K562 (cell line): ENCODE measurements at regions not wholly inside any gene's neighbourhood (a gene's known extent, or its start where the extent isn't known, plus 50 kb on each side); places are given as distances from the start of the nearest gene placed in this dataset.

ENCODE experiments used
- ATAC-seq: fragments of 200-7000 bp; cut with Tn5 transposase; 3 replicates; pipeline ENCODE4 v1.9.1; 2020; ENCODE audit warnings: moderate library complexity
- BruUV-seq: library from RNA; stranded (reverse); fragments of 400-500 nt; replicated peaks from 2 replicates; lab custom pipeline; 2021; lab: Mats Ljungman, UMichigan
- CTCF ChIA-PET: fragments of 300-600 bp; formaldehyde crosslinking; extraction: SDS; loops from one replicate; lab custom pipeline; 2021; ENCODE audit warnings: low intra/inter-chr PET ratio; lab: Yijun Ruan, JAX
- POLR2A ChIA-PET: fragments of 300-600, 350-650 bp; sonication (Branson Sonifier 250); formaldehyde crosslinking; extraction: SDS; loops from one replicate; lab custom pipeline; 2021; ENCODE audit warnings: antibody characterized with exemption, inconsistent platforms; lab: Yijun Ruan, JAX
- DNase-seq, 4 experiments: peaks; one replicate each; pipeline versions ENCODE4 v3.0.0 to v3.0.0-alpha.2; 2011 to 2018; ENCODE audit warnings: low spot score in 3 of 4, mixed read lengths in 3 of 4; ENCODE audit errors: extremely low read depth in 1 of 4
- FAIRE-seq: peaks from 2 replicates; lab custom pipeline; 2011; peaks lifted over from hg19 to GRCh38; lab: Jason Lieb, UNC
- H2AFZ ChIP-seq: 2 replicates; pipeline ENCODE4 v1.6.0; 2011; ENCODE audit warnings: low read depth, low read length, control low read depth, inconsistent platforms
- H3K27ac ChIP-seq: fragments of 200-600 bp; 3 replicates; pipeline ENCODE4 v1.8.0; 2011; ENCODE audit warnings: low read depth, mild to moderate bottlenecking, control low read depth, inconsistent platforms, low read length, moderate library complexity, mixed read lengths; ENCODE audit errors: extremely low read depth
- H3K27me3 ChIP-seq, 2 experiments: fragments of 300-600 bp in 1 of 2; 2 replicates in 1 of 2; 3 replicates in 1 of 2; pipeline versions ENCODE4 v1.6.0 to v1.8.0; 2011; ENCODE audit warnings: inconsistent platforms in 2 of 2, low read length in 2 of 2, mild to moderate bottlenecking in 1 of 2, mixed read lengths in 1 of 2, moderate library complexity in 1 of 2; ENCODE audit not compliant: control insufficient read depth in 2 of 2, insufficient read depth in 2 of 2
- H3K36me3 ChIP-seq: fragments of 300-600 bp; 3 replicates; pipeline ENCODE4 v1.8.0; 2011; ENCODE audit warnings: mild to moderate bottlenecking, low read length, inconsistent platforms; ENCODE audit not compliant: control insufficient read depth, insufficient read depth
- H3K4me1 ChIP-seq, 2 experiments: fragments of 200-600 bp in 1 of 2; replicated peaks in 1 of 2; 2 replicates in 1 of 2; 3 replicates in 1 of 2; pipeline versions ENCODE4 v1.5.1 to v1.8.0; 2011; ENCODE audit warnings: inconsistent platforms in 2 of 2, low read length in 2 of 2, mild to moderate bottlenecking in 1 of 2, mixed read lengths in 1 of 2, moderate library complexity in 1 of 2; ENCODE audit not compliant: control insufficient read depth in 2 of 2, insufficient read depth in 2 of 2
- H3K4me2 ChIP-seq: 2 replicates; pipeline ENCODE4 v1.6.1; 2011; ENCODE audit warnings: low read length, control low read depth, inconsistent platforms, mixed read lengths; ENCODE audit not compliant: insufficient read depth
- H3K4me3 ChIP-seq: fragments of 200-600 bp; sonication (generic), shearing (Covaris generic); 2 replicates; pipeline ENCODE4 v1.5.1; 2016; ENCODE audit warnings: control low read depth, inconsistent platforms
- H3K79me2 ChIP-seq: fragments of 200-600 bp; 3 replicates; pipeline ENCODE4 v1.8.0; 2011; ENCODE audit warnings: low read length, inconsistent platforms; ENCODE audit not compliant: control insufficient read depth, insufficient read depth
- H3K9ac ChIP-seq, 2 experiments: 2 replicates each; pipeline versions ENCODE4 v1.6.0 to v1.6.1; 2011; ENCODE audit warnings: low read depth in 2 of 2, low read length in 2 of 2, control low read depth in 1 of 2, inconsistent platforms in 1 of 2, mild to moderate bottlenecking in 1 of 2, mixed read lengths in 1 of 2; ENCODE audit not compliant: insufficient read depth in 1 of 2
- H3K9me1 ChIP-seq: one replicate; pipeline ENCODE4 v1.6.0; 2011; ENCODE audit warnings: inconsistent platforms, mild to moderate bottlenecking, low read length, moderate library complexity; ENCODE audit not compliant: control insufficient read depth, insufficient read depth
- H3K9me3 ChIP-seq: replicated peaks from 2 replicates; pipeline ENCODE4 v1.5.1; 2011; ENCODE audit warnings: low read depth, low read length, inconsistent platforms; ENCODE audit not compliant: control insufficient read depth, insufficient read depth
- H4K20me1 ChIP-seq: replicated peaks from 2 replicates; pipeline ENCODE4 v1.6.1; 2011; ENCODE audit warnings: low read length, inconsistent platforms, mixed read lengths; ENCODE audit not compliant: control insufficient read depth, insufficient read depth
- BCOR ChIP-seq: fragments of 450-650 bp; IDR thresholded peaks from 2 replicates; pipeline ENCODE4 v1.6.1; 2016
- CLOCK ChIP-seq: fragments of 250-450 bp; sonication (Bioruptor Pico); IDR thresholded peaks from 2 replicates; pipeline ENCODE4 v1.4.0; 2020; ENCODE audit warnings: mild to moderate bottlenecking, moderate library complexity, borderline replicate concordance
- EP300 ChIP-seq: IDR thresholded peaks from 2 replicates; pipeline ENCODE4 v1.6.1; 2012; ENCODE audit warnings: low read length, improper control_type of control experiment
- FOXP1 ChIP-seq: sonication (generic); formaldehyde crosslinking; IDR thresholded peaks from 2 replicates; pipeline ENCODE4 v1.8.0; 2022; ENCODE audit warnings: mild to moderate bottlenecking, missing genetic modification reagents
- HBP1 ChIP-seq: fragments of 450-650 bp; formaldehyde crosslinking; IDR thresholded peaks from 2 replicates; pipeline ENCODE4 v1.4.0; 2022; ENCODE audit warnings: missing genetic modification characterization
- RFX7 ChIP-seq: fragments of 250-450 bp; sonication (Bioruptor Pico); IDR thresholded peaks from 2 replicates; pipeline ENCODE4 v1.5.1; 2021; ENCODE audit warnings: mild to moderate bottlenecking
- TAF7 ChIP-seq: fragments of 450-650 bp; IDR thresholded peaks from 2 replicates; pipeline ENCODE4 v1.6.1; 2016; ENCODE audit warnings: missing genetic modification characterization, missing compliant biosample characterization
- ZNF121 ChIP-seq: sonication (generic); formaldehyde crosslinking; conservative IDR thresholded peaks from 2 replicates; pipeline ENCODE4 v1.8.0; 2022; ENCODE audit warnings: missing genetic modification reagents
- ZNF212 ChIP-seq: fragments of 450-650 bp; formaldehyde crosslinking; IDR thresholded peaks from 2 replicates; pipeline ENCODE4 v1.4.0; 2020; ENCODE audit warnings: mild to moderate bottlenecking
- ZNF217 ChIP-seq: sonication (generic); formaldehyde crosslinking; IDR thresholded peaks from 2 replicates; pipeline ENCODE4 v1.8.0; 2022; ENCODE audit warnings: mild to moderate bottlenecking, missing genetic modification reagents
- ZNF24 ChIP-seq: fragments of 450-650 bp; IDR thresholded peaks from 2 replicates; pipeline ENCODE4 v1.6.1; 2016
- ZNF639 ChIP-seq, 2 experiments: fragments of 200-800 bp in 1 of 2; sonication (Bioruptor generic) in 1 of 2; sonication (generic) in 1 of 2; formaldehyde crosslinking in 1 of 2; IDR thresholded peaks in 1 of 2; conservative IDR thresholded peaks in 1 of 2; 2 replicates each; pipeline versions ENCODE4 v1.5.0 to v1.6.1; 2016 to 2020; ENCODE audit warnings: missing compliant biosample characterization in 1 of 2, missing genetic modification characterization in 1 of 2, missing genetic modification reagents in 1 of 2
- ZNF778 ChIP-seq: fragments of 450-650 bp; formaldehyde crosslinking; IDR thresholded peaks from 2 replicates; pipeline ENCODE4 v1.4.0; 2020; ENCODE audit warnings: mild to moderate bottlenecking, moderate library complexity
- WGBS: fragments of 100-300 bp; shearing (Covaris generic); methylation state at CpG from one replicate; pipeline ENCODE4 v1.1.6; 2016; ENCODE audit warnings: low coverage, mixed read lengths; ENCODE audit not compliant: insufficient coverage; ENCODE audit errors: missing lambda C conversion rate; 5-methylcytosine and 5-hydroxymethylcytosine counted together
- in situ Hi-C: fragments of 300-500 bp; cut with MboI; formaldehyde crosslinking; loops from 4 replicates; pipeline ENCODE4 v1.15.0; 2018; ENCODE audit warnings: inconsistent platforms, mixed read lengths
- intact Hi-C: fragments of 100-400 bp; cut with micrococcal nuclease; formaldehyde crosslinking; loops from 2 replicates; pipeline ENCODE4 v1.14.2; 2022

GRCh38 chr13:104871456-104871855, 1664.0 kb downstream of the EFNB2 start:
- Histone ChIP-seq H3K9me1 (no peaks in the 10 kb centered on the region), H2AFZ (no peak overlapping the region), H3K4me2 (no peak overlapping the region), H3K27ac (no peak overlapping the region), H3K4me3 (no peak overlapping the region), H4K20me1 (no peaks in the 10 kb centered on the region), H3K4me1 (no peaks in the 10 kb centered on the region), H3K9me3 (no peaks in the 10 kb centered on the region; the same call in 1 of the 2 replicates), H3K27me3 (no peaks in the 10 kb centered on the region), H3K9ac (no peak overlapping the region), H3K36me3 (no peaks in the 10 kb centered on the region), H3K79me2 (no peaks in the 10 kb centered on the region)
- in situ Hi-C loops: no loop called here
- FAIRE-seq (no peak), ATAC-seq (no peak), DNase-seq (no peak)
- CTCF ChIA-PET: no interaction called here
- 0% methylated on average over 2 of the region's 3 CpGs for WGBS
- BruUV-seq: no TSS peak
- TF ChIP-seq ZNF639 (CRISPR knock-in tag; conservative IDR thresholded peaks at IDR 0.05 in 1 of 2, IDR thresholded peaks at IDR 0.05 in 1 of 2) (no peak), HBP1 (CRISPR knock-in tag) (no peak), ZNF212 (no peak), ZNF24 (no peak), FOXP1 (CRISPR knock-in tag) (no peak), RFX7 (no peak), CLOCK (CRISPR knock-in tag) (no peak), TAF7 (tag) (no peak), EP300 (no peak), ZNF778 (CRISPR knock-in tag) (no peak), ZNF121 (CRISPR knock-in tag) (no peak), ZNF217 (CRISPR knock-in tag) (no peak), BCOR (no peak)
- POLR2A ChIA-PET: no interaction called here
- intact Hi-C loops: no loop called here
